ENCODE measurements at regions not wholly inside any gene's neighbourhood (a gene's known extent, or its start where the extent isn't known, plus 50 kb on each side); places are given as distances from the start of the nearest gene placed in this dataset.
"Not testable (repeated sequence)": the region's sequence is repeated elsewhere in the genome, so short reads cannot be mapped to it uniquely, and the experiment has no call there.

GRCh38 chr3:5980475-5980874, 793.0 kb downstream of the EDEM1 start:
- DNase-seq (ENCODE audit: low read depth in 3 of 3) = no peak

- no peak for DNase-seq (ENCODE audit: low read depth in 3 of 3)
Measured at GRCh38 chr3:5994651-5995050, 807.1 kb downstream of the EDEM1 start.

- no peak for DNase-seq (ENCODE audit: low read depth in 3 of 3)
Measured at GRCh38 chr3:6018456-6018855, 830.9 kb downstream of the EDEM1 start.

- no peak for DNase-seq (ENCODE audit: low read depth in 3 of 3)
Measured at GRCh38 chr3:6022621-6023020, 835.1 kb downstream of the EDEM1 start.

- DNase-seq (ENCODE audit: low read depth in 3 of 3) = no peak
Measured at GRCh38 chr3:6025032-6025431, 835.9 kb upstream of the GRM7 start.

GRCh38 chr3:6030648-6031047, 830.3 kb upstream of the GRM7 start:
- not testable (repeated sequence) for DNase-seq (ENCODE audit: low read depth in 3 of 3)

GRCh38 chr3:6035626-6036025, 825.3 kb upstream of the GRM7 start:
- DNase-seq (ENCODE audit: low read depth in 3 of 3) = no peak

GRCh38 chr3:6039971-6040370, 820.9 kb upstream of the GRM7 start:
- DNase-seq (ENCODE audit: low read depth in 3 of 3) = no peak

- no peak for DNase-seq (ENCODE audit: low read depth in 3 of 3)
Measured at GRCh38 chr3:6041894-6042293, 819.0 kb upstream of the GRM7 start.

- no peak for DNase-seq (ENCODE audit: low read depth in 3 of 3)
Measured at GRCh38 chr3:6047016-6047415, 813.9 kb upstream of the GRM7 start.

GRCh38 chr3:6060251-6060650, 800.7 kb upstream of the GRM7 start:
- DNase-seq (ENCODE audit: low read depth in 3 of 3) = no peak

GRCh38 chr3:6062261-6063187, 798.4 kb upstream of the GRM7 start:
- no peak for DNase-seq (ENCODE audit: low read depth in 3 of 3)

- no peak for DNase-seq (ENCODE audit: low read depth in 3 of 3)
Measured at GRCh38 chr3:6066397-6066796, 794.5 kb upstream of the GRM7 start.

GRCh38 chr3:6066868-6067578, 793.9 kb upstream of the GRM7 start:
- DNase-seq (ENCODE audit: low read depth in 3 of 3) = not testable (repeated sequence)

- DNase-seq (ENCODE audit: low read depth in 3 of 3) = no peak
Measured at GRCh38 chr3:6074952-6075351, 786.0 kb upstream of the GRM7 start.

- DNase-seq (ENCODE audit: low read depth in 3 of 3) = no peak
Measured at GRCh38 chr3:6078436-6078835, 782.5 kb upstream of the GRM7 start.

- DNase-seq (ENCODE audit: low read depth in 3 of 3) = no peak
Measured at GRCh38 chr3:6079011-6079410, 781.9 kb upstream of the GRM7 start.

- no peak for DNase-seq (ENCODE audit: low read depth in 3 of 3)
Measured at GRCh38 chr3:6079561-6080179, 781.2 kb upstream of the GRM7 start.

- no peak for DNase-seq (ENCODE audit: low read depth in 3 of 3)
Measured at GRCh38 chr3:6088433-6088832, 772.5 kb upstream of the GRM7 start.

GRCh38 chr3:6089780-6090179, 771.1 kb upstream of the GRM7 start:
- no peak for DNase-seq (ENCODE audit: low read depth in 3 of 3)

GRCh38 chr3:6091262-6091661, 769.7 kb upstream of the GRM7 start:
- no peak for DNase-seq (ENCODE audit: low read depth in 3 of 3)

GRCh38 chr3:6095006-6095405, 765.9 kb upstream of the GRM7 start:
- DNase-seq (ENCODE audit: low read depth in 3 of 3) = no peak

- no peak for DNase-seq (ENCODE audit: low read depth in 3 of 3)
Measured at GRCh38 chr3:6097021-6097420, 763.9 kb upstream of the GRM7 start.

Measured in stimulated activated CD4-positive, alpha-beta T cell treated with anti-CD3 and anti-CD28 coated beads, TNF-alpha, amount 100 ng/mL, for 24 hours (primary cell).